ENCODE measurements at regions not wholly inside any gene's neighbourhood (a gene's known extent, or its start where the extent isn't known, plus 50 kb on each side); places are given as distances from the start of the nearest gene placed in this dataset.

DNA sequence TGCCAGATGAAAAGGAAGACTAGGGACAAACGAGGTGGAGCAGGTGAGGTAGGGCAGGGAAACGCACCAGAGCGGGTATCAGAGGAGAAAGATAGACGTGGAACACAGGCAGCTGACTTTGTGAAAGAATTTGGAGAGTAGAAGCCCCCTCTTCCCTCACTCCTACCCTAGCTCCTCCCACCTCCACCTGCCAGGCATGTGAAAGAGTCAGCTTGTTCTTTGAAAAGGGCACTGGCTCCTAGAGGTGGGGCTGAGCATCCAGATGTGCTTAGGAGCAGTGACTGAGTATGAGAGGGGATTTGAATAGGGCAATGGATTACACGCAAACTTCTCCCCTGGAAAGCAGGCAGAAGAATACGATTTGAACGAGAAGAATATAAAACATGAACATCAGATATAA, 174.2 kb upstream of the INHBA start:
- no peak for DNase-seq

DNA sequence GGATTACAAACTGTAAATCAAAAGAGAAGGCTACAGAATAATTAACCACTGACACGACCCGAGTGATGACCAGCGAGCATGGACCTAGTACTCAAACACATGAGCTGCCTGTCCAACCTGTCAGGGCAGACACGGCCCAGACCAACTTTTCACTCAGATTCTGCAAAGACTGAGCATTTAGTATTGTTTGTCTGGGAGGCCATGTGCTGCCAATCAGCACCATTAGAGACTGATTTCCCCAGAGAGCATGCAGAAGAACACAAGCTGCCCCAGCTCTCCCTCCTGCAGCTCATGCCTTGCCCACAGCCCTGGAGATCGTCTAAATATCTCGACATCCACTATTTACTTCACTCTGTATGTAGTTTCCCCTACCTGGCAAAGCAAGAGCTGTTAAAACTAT, 172.6 kb upstream of the INHBA start:
- no peak for DNase-seq

DNA sequence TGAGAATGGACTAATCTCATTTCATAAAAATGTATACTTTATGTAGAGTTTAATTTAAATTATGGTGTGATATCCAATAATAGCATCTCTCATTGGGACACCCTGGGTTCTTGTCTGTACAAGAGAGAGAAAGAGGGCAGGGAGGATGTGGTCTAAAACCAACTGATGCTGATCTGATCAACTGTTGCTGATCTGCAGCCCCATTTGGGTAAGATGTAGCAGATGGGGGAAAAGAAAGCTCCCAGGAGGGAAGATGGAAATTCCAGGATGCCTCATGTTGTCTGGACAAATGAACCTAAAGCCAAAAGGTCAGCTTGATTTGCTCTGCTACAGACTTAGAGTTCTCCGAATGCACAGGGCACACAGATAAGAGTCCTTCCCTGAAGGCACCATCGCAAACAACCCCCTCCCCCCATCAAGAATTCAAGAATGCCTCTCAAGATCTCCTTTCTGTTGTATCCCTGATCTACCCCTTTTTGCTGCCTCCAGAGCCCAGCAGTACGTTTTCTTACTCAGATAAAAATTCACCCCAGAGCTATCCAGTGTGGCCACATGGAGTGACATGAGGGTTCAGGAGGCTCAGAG, 171.4 kb upstream of the INHBA start:
- no peak for DNase-seq

DNA sequence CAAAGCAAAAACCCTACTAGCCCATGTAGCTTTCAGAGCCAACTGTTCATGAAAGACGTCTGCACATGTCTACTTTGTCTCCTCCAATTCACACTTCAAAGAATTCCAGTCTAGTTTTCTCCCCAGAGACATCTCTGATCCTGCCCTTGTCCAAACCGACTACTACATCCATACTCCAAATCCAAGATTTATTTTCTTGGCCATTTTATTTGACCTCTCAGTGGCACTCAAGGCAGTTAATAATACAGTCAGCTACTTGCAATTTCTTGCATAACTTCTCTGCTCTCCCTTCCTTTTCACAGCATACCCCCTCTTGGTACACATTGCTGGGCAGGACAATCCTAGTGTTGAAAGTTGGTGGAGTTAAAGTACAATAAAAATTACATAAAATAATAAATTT, 170.9 kb upstream of the INHBA start:
- no peak for DNase-seq

DNA sequence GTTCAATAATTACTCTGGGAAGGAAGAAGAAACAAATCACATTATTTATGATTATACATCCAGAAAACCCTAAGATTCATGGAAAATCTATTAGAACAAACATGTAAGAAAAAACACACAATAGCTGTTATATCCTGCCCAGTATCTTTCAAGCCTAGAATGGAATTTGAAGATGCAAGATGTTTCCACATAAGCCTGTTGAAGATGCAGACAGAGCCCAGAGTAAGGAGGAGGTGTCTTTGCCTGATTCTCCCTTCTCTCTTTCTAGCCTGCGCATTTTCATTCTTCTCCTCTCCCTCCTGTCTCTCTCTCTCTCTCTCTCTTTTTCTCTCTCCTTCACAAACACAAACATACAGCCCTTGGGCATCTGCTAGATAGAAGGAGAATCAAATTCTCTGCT, 170.1 kb upstream of the INHBA start:
- no peak for DNase-seq

DNA sequence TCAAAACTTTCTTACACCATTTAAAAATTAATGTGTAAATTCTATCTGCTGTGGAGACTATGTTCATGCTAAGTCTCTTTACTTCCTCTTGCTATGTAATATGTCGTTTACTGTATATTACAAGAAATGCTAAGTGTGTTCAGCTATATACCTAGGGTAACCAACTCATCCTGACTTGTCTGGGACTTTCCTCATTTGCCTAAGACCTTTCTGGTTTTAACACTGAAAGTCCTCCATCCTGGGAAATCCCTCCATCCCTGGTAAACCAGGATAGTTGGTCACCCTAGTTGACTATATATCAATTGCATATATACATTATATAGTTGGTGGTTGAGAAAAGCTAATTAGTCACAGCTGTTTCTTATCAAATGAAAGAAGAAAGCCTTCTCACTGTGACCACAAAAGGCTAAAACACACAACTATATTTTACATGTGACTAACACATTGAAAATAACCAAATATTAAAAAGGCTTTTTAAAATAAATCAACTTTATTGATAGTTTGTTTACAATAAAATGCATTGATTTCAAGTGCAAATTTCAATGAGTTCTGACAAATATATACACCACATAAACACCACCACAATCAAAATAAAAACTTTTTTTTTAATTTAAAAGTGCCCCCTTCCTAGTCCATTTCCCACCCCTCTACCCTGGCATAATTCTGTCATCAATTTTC, 167.7 kb upstream of the INHBA start:
- no peak for DNase-seq

DNA sequence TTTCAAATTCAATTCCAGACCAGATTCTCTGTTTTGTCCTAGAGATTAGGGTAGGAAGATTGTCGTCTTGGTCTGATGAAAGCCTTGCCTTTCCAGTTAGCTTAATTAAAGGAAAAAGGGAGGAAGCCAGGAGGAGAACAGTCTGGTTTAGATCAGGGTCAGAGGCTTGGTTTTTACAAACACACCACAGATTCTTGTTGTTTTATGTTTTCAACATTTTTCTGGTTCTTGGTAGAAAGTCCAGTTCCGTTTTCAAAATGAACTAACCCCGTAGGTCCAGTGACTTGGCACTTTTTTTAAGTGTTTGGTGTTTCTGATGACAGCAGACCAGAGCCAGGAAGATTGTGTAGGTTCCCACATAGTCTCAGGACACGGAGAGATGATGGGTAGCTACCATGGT, 167.1 kb upstream of the INHBA start:
- DNase-seq: no peak

DNA sequence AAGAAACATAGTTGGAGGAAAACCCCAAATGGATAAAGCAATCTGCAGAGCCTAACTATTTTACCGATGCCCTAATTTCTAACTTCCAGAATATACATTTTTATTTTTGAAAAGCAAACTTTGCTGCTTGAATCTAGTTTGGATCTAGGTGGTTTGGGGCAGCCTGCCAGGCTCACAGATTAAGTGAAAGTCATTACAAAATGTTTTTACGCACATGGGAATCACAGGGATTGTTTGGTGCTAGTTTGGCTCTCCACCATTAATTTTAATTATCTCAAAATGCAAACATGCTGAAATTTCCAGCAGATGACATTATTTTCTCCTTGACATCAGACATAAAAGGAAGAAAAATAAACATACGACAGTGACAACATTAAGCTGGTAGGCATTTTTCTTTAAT, 166.7 kb upstream of the INHBA start:
- no peak for DNase-seq

DNA sequence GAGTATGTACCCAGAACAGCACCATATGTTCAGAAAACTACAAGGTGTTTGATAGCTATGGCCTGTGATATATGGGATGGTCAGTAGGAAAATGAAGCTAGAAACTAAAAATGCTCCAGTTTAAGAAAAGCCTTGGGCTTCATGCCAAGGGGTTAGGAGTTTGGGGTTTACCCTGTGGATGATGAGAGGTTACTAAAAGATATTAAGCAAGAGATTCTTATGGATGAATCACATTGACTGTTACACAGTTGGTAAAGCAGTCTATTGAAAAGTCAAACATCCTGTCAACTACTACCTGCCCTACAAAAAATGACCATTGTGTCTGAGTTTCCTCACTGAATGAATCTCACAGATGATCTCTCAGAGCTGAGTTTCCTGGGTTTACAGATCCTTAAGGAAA, 166.2 kb upstream of the INHBA start:
- DNase-seq: no peak

DNA sequence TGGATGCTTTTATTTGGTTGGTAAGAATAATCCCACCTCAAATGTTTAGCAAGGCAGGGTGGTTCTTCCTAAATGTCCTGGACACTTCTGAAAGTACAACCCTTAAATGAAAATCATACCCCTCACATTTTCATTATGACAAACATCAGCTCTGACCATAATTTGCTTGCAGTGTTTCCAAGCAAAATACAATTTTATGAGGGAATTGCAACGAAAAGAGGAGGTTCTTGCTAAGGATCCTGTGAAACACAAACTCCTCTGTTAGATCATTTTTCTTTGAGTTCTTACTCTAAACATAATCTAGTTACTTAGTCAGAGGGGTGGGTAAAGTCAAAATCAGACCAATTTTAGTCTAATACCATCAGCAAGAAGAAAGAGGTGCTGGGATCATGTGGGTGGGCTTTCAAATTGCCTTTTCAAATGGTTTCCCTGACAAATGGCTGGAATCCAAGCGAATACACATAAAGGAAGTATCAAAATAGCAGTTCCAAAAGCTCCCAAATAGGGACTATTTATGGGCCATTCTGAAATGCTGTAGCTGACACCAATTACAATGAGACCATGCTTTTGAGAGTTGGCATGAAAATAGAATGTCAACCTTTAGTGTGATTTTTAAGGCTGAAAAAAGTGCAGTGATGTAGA, 164.9 kb upstream of the INHBA start:
- no peak for DNase-seq

DNA sequence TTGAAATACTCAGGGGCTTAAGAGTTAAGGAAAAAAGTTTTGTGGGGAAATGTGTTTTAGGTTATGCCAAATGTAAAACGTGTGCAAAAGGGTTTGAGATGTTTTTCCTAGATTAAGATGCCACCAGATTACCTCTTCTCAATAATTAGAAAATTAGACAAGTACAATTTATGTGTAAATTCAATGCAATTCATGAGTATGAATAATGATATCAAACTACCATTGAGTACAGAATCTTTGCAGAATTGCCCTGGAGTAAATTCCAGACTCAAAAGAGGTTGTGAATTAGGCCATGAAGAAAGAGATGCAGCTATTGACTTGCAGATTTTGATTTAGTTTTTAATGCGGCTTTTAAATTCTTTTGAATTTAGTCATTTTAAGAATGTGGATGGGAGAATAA, 159.4 kb upstream of the INHBA start:
- DNase-seq: no peak

DNA sequence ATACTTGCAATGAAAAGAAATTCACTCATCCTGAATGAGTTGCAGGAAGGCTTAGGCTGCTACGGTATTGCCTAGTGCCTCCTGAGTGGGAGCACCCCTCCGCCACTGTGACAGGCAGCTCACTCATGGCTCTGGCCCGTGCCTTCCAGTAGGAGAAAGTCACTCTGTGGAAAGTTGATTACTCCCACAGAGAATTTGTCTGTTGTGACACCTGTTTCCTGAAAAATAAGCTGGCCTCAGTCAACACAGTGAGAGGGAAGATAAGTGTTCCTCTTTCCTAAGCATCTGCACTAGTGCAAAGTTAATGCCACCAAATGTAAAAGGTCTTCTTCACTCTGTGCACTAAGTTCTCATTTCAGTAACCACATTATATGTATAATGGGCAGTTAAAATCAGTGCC, 158.8 kb upstream of the INHBA start:
- no peak for DNase-seq

DNA sequence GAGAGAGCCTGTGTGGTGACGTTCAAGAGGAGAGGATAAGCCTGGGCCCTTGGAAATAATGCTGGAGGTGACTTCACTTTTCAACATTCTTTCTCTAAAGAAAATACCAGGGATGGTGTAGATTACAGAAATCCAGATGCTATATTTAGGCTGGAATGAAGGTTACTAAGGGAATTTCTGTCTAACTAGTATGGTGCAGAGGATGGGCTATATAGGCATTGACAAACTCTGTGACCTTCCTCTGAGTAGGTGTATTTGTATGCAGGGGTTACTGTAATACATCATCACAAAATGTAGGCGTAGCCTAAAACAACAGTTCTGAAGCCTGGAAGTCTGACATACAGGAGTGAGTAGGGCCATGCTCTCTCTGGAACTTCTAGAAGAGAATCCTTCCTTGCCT, 155.3 kb upstream of the INHBA start:
- no peak for DNase-seq

DNA sequence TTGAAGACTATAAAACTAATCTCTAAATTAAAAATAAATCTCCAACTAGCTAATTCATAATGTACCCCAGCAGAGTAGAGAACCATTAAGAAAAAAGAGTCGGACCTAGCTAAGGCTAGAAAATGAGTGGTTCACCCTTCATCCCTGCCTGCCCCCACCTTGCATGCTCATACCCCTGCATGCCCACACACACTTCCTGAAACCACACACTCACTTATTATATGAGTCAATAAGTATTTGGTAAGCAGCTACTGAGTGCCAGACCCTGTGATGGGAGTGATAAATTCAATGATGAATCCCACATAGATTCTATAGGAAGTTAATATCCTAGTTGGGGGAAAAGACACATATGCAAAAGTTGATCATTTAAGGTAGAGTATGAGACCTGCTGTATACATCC, 152.9 kb upstream of the INHBA start:
- no peak for DNase-seq

DNA sequence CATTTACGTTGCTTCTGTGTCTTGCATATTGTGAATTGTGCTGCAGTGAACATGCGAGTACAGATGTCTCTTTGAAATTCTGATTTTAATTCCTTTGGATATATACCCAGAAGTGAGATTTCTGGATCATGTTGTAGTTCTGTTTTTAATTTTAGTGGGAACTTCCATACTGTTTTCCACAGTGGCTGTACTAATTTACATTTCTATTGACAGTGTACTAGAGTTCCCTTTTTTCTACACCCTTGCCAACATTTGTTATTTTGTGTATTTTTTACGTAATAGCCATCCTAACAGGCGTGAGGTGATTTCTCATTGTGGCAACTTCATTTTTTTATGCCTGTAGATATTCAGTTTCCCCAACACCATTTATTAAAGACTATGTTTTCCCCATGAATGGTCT, 144.7 kb upstream of the INHBA start:
- DNase-seq: no peak

DNA sequence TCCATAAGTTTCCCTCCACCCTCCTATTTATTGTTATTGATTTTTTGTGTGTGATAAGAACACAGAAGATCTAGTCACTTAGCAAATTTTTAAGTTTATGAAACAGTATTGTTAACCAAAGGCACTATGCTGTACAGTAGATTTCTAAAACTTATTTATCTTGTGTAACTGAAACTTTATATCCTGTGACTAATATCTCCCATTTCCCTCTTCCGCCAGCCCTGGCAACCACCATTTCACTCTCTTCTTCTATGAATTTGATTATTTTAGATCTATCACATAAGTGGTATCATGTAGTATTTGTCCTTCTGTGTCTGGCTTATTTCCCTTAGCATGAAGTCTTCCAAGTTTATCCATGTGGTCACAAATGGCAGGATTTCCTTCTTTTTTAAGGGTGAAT, 144.3 kb upstream of the INHBA start:
- DNase-seq: no peak

DNA sequence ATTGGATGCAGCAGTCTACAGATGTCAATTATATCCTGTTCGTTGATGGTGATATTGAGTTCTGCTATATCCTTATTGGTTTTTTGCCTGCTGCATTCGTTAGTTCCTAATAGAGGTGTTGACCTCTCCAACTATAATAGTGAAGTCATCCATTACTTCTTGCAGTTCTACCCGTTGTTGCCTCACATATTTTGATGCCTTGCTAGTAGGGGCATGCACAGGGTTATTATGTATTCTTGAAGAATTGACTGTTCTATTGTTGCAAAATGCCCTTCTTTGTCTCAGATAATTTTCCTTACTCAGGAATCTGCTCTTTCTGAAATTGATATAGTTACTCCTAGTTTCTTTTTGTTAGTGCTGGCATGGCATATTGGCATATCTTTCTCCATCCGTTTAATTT, 140.1 kb upstream of the INHBA start:
- DNase-seq: no peak

DNA sequence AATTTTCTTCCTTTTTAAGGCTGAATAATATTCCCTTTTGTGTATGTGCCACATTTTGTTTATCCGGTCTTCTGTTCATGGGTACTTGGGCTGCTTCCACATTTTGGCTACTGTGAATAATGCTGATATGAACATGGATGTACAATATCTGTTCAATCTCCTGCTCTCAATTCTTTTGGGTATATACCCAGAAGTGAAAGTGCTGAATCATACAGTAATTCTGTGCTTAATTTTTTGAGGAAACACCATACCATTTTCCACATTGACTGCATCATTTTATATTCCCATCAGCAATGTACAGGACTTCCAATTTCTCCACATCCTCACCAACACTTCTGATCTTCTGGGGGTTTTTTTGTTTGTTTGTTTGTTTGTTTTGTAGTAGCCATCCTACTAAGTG, 135.0 kb upstream of the INHBA start:
- no peak for DNase-seq

DNA sequence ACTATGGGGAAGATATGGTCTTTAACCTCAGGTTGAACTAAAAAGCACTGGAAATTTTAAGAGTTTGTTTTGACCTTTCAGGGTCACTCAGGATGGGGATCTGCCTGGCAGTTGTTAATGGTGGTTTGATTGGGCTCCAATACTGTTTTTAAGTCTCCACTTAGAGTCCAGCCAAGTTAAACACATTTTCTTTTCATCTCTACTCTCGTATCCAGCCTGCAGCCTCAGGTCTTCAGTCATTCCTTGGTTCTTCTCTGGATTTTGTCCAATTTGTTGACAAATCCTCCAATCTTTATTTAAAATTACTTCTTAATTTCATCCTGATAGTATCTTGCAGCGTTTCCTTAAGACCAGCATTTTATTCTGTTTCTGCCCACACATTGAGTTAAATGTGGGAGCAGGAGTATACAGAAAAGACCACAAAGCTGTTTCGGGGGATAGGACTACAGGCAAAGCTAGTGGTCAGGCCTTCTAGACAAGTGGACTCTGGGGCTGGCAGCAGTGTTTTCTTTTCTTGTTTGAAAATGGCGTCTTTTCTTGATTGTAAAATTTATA, 133.2 kb upstream of the INHBA start:
- DNase-seq: no peak

DNA sequence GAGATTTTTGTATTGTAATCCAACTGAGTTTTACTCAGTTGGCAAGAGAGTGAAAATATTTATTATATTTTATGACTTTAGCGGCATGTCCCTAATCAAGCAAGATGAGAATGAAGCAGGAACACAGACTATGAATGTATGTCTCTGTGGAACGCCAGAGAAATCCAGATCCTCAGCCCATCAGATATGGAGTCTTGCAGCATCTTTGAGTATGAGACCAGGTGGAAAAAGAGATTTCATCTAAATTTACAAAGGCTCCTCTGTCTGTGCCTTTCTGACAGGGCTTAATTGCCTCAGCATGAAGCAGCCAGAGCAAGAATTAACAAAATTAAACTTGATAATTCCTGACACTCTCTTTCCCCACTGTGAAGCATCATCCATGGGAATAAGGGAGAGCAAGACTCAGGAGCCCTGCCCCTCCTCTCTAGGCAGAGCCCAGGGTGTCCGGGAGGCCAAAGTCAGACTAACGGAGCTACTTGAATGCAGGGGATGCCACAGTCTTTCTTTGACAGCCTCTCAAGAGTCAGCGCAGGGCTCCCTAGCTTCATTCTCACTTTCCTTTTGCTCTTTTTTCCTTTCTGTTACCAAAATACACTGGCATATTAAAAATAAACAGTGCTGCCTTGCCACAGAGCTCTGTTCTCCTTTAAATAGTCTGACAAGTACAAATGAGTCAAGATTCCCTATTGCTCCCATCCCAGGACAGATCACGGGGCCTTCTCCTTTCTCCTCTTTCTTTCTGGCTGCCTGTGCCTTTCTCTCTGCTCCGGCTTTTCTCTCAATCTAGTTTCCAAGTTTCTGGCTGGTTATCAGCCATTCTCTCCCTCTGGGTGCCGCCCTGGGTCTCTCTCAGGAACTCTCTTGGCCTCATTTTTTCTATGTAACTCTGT, 132.2 kb upstream of the INHBA start:
- no peak for DNase-seq

DNA sequence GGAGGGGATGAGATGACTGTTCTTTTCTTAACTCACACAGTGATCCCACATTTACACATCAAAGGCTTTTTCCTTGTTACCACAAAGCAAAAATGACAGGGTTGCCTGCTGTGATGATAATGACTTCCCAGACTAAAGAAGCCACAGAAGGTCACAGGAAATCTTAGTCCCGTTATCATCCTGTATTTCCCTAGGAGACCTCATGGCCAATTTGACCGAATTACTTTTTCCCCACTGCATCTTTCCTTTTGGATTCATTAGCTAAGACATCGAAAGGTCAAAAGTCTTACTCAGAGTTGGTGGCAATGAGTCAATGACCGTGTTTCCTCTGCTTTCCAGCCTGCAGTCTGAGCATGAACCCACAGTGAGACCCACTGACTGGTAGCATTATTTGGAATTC, 130.1 kb upstream of the INHBA start:
- no peak for DNase-seq

DNA sequence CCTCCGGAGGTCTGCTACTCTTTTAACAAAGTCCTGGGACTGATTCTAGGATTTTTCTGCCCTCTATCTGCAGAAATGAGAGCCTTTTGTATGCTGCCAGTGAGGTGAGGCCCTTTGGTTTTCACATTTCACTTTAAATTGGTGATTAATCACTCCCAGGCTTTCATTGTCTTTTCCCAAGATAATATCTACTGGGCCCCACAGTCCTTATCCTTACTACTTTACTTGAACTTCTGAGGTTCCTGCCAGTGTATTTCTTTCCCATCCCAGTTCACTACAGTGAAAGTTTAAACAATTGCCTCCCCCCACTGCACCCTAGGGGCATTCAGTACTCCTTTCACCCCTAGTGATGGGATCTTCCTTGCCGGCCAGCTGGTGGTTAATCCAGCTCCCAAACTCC, 127.4 kb upstream of the INHBA start:
- DNase-seq: no peak

DNA sequence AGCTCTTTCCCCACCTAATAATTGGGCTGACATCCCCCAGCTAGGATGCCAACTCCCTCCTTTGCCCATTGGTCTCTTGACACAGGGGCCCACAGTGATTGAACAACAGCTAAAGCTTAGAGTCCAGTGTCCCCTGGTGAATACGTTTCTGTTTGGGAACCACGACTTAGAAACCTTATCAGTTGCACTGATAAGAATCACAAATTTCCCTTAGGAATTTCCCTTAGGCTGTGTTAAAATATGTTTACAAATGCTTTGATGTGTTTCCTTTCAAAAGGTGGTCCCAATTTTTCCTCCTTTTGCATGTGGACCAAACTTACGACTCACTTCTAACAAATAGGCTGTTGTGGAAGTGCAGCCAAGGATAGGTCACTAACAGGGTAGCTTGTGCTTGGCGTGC, 126.0 kb upstream of the INHBA start:
- no peak for DNase-seq

DNA sequence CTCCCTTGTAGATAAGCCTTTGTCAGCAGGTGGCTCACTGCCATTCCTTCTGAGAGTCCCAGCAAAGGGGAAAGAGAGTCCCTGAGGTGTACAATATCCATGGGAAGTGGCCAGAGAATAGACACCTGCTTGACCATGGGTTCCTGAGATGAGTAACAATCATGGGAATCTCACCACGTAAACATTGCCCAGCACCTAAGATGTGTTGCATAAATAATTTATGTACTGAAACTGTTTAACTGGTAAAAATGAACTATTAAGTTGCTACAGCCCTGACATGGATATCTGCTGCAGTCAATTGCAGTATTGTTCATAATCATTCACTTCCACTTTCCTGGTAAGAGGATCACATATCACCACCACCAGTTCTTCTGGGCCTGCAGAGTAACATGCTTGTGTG, 123.8 kb upstream of the INHBA start:
- DNase-seq: no peak

Measured in NK-92 treated with Interleukin-12 subunit alpha and Interleukin-12 subunit beta, amount 100 ng/mL, for 24 hours (cell line).